Stimulated activated CD8-positive, alpha-beta memory T cell treated with anti-CD3 and anti-CD28 coated beads, Interleukin-15, amount 100 ng/mL, for 4 hours (primary cell): ENCODE measurements at regions not wholly inside any gene's neighbourhood (a gene's known extent, or its start where the extent isn't known, plus 50 kb on each side); places are given as distances from the start of the nearest gene placed in this dataset.
"Not testable (repeated sequence)": the region's sequence is repeated elsewhere in the genome, so short reads cannot be mapped to it uniquely, and the experiment has no call there.

Experiments used
- DNase-seq, 2 donors: peaks; one replicate each; pipeline ENCODE4 v3.0.0-alpha.2; 2020; ENCODE audit warnings: low read depth in 2 of 2

- DNase-seq: not testable (repeated sequence)
Measured at GRCh38 chr10:38362514-38362913, 268.4 kb downstream of the ZNF37A start.

- DNase-seq: not testable (repeated sequence)
Measured at GRCh38 chr10:38364073-38364472, 269.9 kb downstream of the ZNF37A start.

DNA sequence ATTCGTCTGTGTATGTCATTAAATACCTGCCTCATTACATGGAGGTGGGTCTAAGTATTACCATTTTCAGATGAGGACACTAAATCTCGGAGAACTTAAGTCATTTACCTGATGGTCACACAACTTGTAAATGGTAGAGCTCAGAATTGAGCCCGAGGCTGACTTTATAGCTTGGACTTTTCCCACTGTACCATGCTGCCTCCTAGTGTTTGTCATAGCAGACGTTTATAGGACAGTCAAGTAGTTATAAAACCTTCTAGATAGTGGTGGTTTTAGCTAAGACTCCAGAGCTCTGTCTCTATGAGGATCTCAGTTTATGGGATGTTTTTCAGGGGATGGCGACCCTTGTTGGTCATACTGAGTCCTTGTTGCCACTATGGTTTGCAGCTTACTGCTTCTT, 271.8 kb downstream of the ZNF37A start:
- DNase-seq: not testable (repeated sequence)

DNA sequence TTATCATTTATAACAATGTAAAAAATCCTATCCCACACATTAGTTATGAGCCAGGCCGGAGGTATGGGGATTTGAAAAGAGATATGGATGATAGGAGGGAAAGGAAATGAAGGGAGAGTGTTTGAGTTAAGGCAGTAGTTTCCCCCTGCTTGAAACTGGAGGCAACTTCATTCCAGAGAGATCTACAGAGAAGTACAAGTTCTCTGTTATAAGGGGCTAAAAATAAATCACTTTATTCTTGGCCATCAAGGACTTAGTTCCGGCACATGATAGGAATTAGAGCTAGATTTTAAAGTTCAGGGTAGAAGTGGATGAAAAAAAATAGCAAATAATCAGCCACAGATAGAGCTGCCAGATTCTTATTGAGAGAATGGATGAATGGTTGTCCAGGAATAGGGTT, 289.7 kb downstream of the ZNF37A start:
- DNase-seq: not testable (repeated sequence)

- not testable (repeated sequence) for DNase-seq
Measured at GRCh38 chr10:38386869-38387268, 292.7 kb downstream of the ZNF37A start.

DNA sequence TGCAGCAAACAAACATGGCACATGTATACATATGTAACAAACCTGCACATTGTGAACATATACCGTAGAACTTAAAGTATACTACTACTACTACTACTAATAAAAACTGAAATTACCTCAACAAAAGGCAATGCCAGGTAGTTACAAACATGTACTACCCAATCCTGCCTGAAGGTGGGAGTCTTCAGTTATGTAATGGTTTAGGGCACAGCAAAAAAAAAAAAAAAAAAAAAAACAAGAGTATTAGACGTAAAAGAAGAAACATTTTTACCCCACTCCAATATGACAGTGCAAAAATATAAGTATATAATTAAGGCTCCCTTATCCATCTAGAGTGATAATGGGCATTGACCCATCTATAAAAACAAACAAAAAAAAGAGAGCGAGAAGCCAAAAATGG, 296.6 kb downstream of the ZNF37A start:
- not testable (repeated sequence) for DNase-seq

- not testable (repeated sequence) for DNase-seq
Measured at GRCh38 chr10:38395465-38395864, 301.3 kb downstream of the ZNF37A start.

DNA sequence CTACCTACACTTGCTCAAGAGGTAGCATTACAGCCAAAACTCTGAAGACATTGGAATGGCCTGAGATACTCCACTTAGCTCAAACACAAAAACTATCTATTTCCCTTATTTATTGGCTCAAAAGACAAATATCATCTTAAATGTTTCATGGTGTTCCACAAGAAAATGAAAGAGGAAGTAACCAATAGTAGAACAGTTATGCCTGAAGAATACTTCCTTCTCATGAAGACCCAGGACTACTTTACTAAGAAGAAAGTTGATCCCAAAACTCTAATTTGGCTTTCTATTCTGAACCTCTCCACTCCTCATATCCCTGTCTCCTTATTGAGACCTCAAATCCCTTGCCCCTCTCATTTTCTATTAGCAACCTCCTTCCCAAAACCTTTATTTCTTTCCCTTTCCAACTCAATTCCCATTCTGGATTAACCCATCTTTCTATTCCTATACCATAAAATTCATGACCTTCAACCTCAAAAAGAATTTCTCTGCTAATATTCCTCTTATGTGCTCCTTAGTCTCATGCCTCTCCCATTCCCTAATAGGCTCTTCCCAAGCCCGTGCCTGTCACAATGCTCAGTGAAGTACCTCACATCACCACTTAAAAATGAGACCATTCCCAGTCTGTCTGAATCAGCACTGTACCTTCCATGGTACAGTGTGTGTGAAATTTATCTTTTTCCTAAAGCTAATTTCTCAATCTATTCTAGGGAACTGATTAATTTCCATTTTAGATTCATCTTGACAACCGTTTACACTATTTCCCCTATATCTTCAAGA, 302.2 kb downstream of the ZNF37A start:
- not testable (repeated sequence) for DNase-seq

- DNase-seq: not testable (repeated sequence)
Measured at GRCh38 chr10:38401565-38401964, 307.4 kb downstream of the ZNF37A start.

DNA sequence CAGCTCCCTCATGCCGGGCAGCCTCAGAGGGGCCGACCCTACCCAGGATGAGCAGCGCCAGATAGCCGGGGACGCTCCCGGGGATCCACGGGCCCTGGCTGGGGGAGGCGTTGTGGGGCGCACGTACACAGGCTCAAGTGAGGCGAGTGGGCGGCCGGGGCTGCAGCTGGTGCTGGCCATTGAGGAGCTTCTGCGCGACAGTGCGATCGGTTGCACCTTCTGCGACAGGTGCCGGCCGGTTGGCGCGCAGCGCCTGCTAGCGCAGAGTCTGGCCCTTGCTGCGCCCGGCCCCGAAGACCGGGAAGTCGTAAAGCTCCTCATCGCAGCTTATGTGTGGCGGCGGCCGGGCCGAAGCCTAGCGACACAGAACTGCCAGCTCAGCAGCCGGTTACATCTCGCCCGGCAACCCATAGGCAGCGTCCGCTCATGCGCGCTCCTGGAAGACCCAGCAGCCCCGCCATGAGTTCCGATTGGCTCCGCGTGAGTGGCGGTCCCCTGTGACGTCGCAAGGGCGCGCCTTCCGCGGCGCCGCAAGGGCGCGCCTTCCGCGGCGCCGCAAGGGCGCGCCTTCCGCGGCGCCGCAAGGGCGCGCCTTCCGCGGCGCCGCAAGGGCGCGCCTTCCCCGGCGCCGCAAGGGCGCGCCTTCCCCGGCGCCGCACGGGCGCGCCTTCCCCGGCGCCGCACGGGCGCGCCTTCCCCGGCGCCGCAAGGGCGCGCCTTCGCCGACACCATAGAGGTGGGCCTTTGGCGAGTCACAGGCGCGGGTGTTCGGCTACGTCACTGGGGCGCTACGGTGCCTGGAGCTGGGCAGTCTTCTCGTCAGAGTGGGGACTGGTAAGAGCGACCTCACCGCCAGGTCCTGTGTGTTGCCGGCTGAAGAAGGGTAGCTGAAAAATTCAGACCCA, 308.6 kb downstream of the ZNF37A start:
- DNase-seq: peak; percentile 81 to 91

- DNase-seq: not testable (repeated sequence)
Measured at GRCh38 chr10:38403347-38404117, 309.4 kb downstream of the ZNF37A start.

- DNase-seq: not testable (repeated sequence)
Measured at GRCh38 chr10:38423634-38424033, 329.5 kb downstream of the ZNF37A start.

DNA sequence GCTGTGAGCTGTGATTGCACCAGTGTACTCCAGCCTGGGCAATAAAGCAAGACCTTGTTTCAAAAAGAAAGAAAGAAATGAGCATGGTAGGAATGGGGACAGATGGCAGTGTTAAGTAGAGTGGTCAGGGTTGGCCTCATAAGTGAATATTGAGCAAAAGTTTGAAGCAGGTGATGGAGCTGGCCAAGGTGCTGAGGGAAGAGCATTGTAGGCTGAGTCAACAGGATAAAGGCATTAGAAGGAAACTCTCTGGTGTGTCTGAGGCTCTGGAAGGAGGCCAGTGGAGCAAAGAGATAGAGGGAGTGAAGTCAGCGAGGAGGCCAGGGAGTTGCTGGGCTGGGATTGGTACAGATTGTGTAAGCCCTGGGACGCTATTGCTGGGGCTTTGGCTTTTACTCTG, 336.1 kb downstream of the ZNF37A start:
- DNase-seq: not testable (repeated sequence)

GRCh38 chr10:38437359-38437758, 343.2 kb downstream of the ZNF37A start:
- DNase-seq: not testable (repeated sequence)

- not testable (repeated sequence) for DNase-seq
Measured at GRCh38 chr10:38448614-38449355, 354.6 kb downstream of the ZNF37A start.

GRCh38 chr10:38449618-38450017, 355.5 kb downstream of the ZNF37A start:
- DNase-seq: not testable (repeated sequence)

GRCh38 chr10:38450372-38451057, 356.4 kb downstream of the ZNF37A start:
- DNase-seq: not testable (repeated sequence)

- DNase-seq: not testable (repeated sequence)
Measured at GRCh38 chr10:38451306-38451967, 357.3 kb downstream of the ZNF37A start.
